ENCODE measurements at regions not wholly inside any gene's neighbourhood (a gene's known extent, or its start where the extent isn't known, plus 50 kb on each side); places are given as distances from the start of the nearest gene placed in this dataset.

GRCh38 chr1:87560601-87561360 lies 232.1 kb downstream of the LMO4 start:
- H3K27me3 Mint-ChIP-seq (ENCODE audit: insufficient read depth), result no peaks in the 10 kb centered on the region
- H3K4me3 Mint-ChIP-seq, result no peak overlapping the region
- no peak overlapping the region for H3K27ac Mint-ChIP-seq
- no peak for DNase-seq (ENCODE audit: low spot score)
- no peaks in the 10 kb centered on the region for H3K4me1 Mint-ChIP-seq (ENCODE audit: low read depth)
- intact Hi-C loops (cut with micrococcal nuclease), result no loop called here
- H3K9me3 Mint-ChIP-seq, result no peaks in the 10 kb centered on the region
- H3K36me3 Mint-ChIP-seq (ENCODE audit: low read depth), result no peaks in the 10 kb centered on the region

GRCh38 chr1:87563211-87563610 lies 234.5 kb downstream of the LMO4 start:
- H3K27ac Mint-ChIP-seq, result no peak overlapping the region
- H3K4me1 Mint-ChIP-seq (ENCODE audit: low read depth), result no peaks in the 10 kb centered on the region
- intact Hi-C loops (cut with micrococcal nuclease), result no loop called here
- no peaks in the 10 kb centered on the region for H3K9me3 Mint-ChIP-seq
- no peak overlapping the region for H3K4me3 Mint-ChIP-seq
- no peak for DNase-seq (ENCODE audit: low spot score)
- no peaks in the 10 kb centered on the region for H3K36me3 Mint-ChIP-seq (ENCODE audit: low read depth)
- no peaks in the 10 kb centered on the region for H3K27me3 Mint-ChIP-seq (ENCODE audit: insufficient read depth)

DNA sequence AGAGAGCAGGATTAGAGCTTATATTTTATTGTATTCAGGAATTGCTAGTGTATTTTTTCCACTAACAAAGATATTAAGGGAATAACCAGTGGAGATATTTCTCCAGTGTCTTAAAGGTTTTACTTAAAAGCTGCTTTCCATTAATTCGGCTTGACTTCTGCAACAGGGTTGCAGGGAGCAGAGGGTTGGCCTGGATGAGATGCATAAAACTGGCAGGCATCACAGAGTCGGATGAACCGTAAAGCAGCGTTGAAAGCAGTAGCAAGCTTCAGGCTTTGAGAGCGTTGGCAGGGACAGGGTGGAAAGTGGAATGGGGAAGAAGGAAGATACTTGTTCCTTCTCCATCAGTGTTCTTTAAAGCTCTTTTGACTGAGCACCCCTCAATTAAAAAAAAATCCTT lies 237.2 kb downstream of the LMO4 start:
- intact Hi-C loops (cut with micrococcal nuclease), result no loop called here
- H3K9me3 Mint-ChIP-seq, result no peaks in the 10 kb centered on the region
- DNase-seq (ENCODE audit: low spot score), result no peak
- no peaks in the 10 kb centered on the region for H3K4me1 Mint-ChIP-seq (ENCODE audit: low read depth)
- no peak overlapping the region for H3K4me3 Mint-ChIP-seq
- H3K27me3 Mint-ChIP-seq (ENCODE audit: insufficient read depth), result no peaks in the 10 kb centered on the region
- no peak overlapping the region for H3K27ac Mint-ChIP-seq
- no peaks in the 10 kb centered on the region for H3K36me3 Mint-ChIP-seq (ENCODE audit: low read depth)

DNA sequence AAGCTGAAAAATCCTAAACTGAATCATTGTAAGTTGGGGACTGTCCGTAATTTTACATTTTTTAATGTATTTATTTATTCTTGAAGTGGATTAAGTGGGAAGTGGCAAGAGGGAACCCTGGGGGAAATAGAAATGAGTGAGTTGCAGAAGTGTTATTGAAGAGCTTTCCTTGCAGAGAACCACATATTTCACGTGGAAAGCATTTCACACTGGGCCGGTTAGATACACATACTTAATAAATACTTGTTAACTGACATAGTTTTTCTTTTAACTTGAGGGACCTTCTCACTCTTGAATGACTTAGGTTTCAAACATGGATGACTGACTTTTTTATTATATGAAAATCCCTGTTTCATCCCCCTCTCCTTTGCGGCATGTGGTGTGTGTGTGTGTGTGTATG lies 239.3 kb downstream of the LMO4 start:
- H3K36me3 Mint-ChIP-seq (ENCODE audit: low read depth), result no peaks in the 10 kb centered on the region
- H3K27ac Mint-ChIP-seq, result no peak overlapping the region
- no peak for DNase-seq (ENCODE audit: low spot score)
- H3K27me3 Mint-ChIP-seq (ENCODE audit: insufficient read depth), result no peaks in the 10 kb centered on the region
- intact Hi-C loops (cut with micrococcal nuclease), result no loop called here
- H3K4me1 Mint-ChIP-seq (ENCODE audit: low read depth), result no peaks in the 10 kb centered on the region
- no peaks in the 10 kb centered on the region for H3K9me3 Mint-ChIP-seq
- no peak overlapping the region for H3K4me3 Mint-ChIP-seq

- Mint-ChIP-seq H3K36me3 (ENCODE audit: low read depth) (no peaks in the 10 kb centered on the region), H3K4me1 (ENCODE audit: low read depth) (no peaks in the 10 kb centered on the region)
- DNase-seq (ENCODE audit: low spot score), result no peak
Measured at GRCh38 chr1:87568911-87569310, 240.2 kb downstream of the LMO4 start.

GRCh38 chr1:87572008-87572407 lies 243.3 kb downstream of the LMO4 start:
- H3K27me3 Mint-ChIP-seq (ENCODE audit: insufficient read depth), result no peaks in the 10 kb centered on the region
- H3K36me3 Mint-ChIP-seq (ENCODE audit: low read depth), result no peaks in the 10 kb centered on the region
- no peak overlapping the region for H3K27ac Mint-ChIP-seq
- intact Hi-C loops (cut with micrococcal nuclease), result no loop called here
- DNase-seq (ENCODE audit: low spot score), result no peak
- H3K4me1 Mint-ChIP-seq (ENCODE audit: low read depth), result no peaks in the 10 kb centered on the region
- H3K4me3 Mint-ChIP-seq, result no peak overlapping the region
- H3K9me3 Mint-ChIP-seq, result no peaks in the 10 kb centered on the region

More at GRCh38 chr1:87568911-87569310, 240.2 kb downstream of the LMO4 start:
- H3K27me3 Mint-ChIP-seq (ENCODE audit: insufficient read depth), result no peaks in the 10 kb centered on the region
- H3K9me3 Mint-ChIP-seq, result no peaks in the 10 kb centered on the region
- intact Hi-C loops (cut with micrococcal nuclease), result no loop called here
- H3K4me3 Mint-ChIP-seq, result no peak overlapping the region
- no peak overlapping the region for H3K27ac Mint-ChIP-seq

- no peaks in the 10 kb centered on the region for H3K27me3 Mint-ChIP-seq (ENCODE audit: insufficient read depth)
- no peak overlapping the region for H3K4me3 Mint-ChIP-seq
Measured at GRCh38 chr1:87572891-87573290, 244.2 kb downstream of the LMO4 start.

GRCh38 chr1:87575528-87575927 lies 246.8 kb downstream of the LMO4 start:
- no peaks in the 10 kb centered on the region for H3K4me1 Mint-ChIP-seq (ENCODE audit: low read depth)
- H3K4me3 Mint-ChIP-seq, result no peak overlapping the region
- H3K27ac Mint-ChIP-seq, result no peak overlapping the region
- no peak for DNase-seq (ENCODE audit: low spot score)
- no peaks in the 10 kb centered on the region for H3K9me3 Mint-ChIP-seq
- no peaks in the 10 kb centered on the region for H3K27me3 Mint-ChIP-seq (ENCODE audit: insufficient read depth)
- intact Hi-C loops (cut with micrococcal nuclease), result no loop called here
- no peaks in the 10 kb centered on the region for H3K36me3 Mint-ChIP-seq (ENCODE audit: low read depth)

More at GRCh38 chr1:87572891-87573290, 244.2 kb downstream of the LMO4 start:
- intact Hi-C loops (cut with micrococcal nuclease), result no loop called here
- Mint-ChIP-seq H3K27ac (no peak overlapping the region), H3K36me3 (ENCODE audit: low read depth) (no peaks in the 10 kb centered on the region), H3K4me1 (ENCODE audit: low read depth) (no peaks in the 10 kb centered on the region), H3K9me3 (no peaks in the 10 kb centered on the region)
- DNase-seq (ENCODE audit: low spot score), result no peak

DNA sequence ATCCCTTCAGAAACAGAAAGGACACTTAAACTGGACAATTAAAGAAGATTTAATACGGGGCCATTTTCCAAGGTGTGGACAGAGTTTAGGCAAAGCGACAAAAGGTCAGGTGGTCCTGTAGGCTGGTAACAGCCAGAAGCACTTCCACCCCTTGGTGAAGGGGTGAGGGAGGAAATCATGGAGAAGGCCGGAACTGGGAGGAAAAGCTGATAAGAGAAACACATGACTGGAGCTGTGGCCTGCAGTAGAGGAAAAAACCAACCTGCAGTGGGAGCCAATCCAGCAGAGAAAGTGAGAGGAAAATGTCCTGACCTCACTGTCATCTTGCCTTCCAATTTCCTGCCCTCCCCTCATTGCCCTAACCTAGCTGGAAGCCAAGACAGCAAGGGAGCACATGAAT lies 249.8 kb downstream of the LMO4 start:
- no peaks in the 10 kb centered on the region for H3K4me1 Mint-ChIP-seq (ENCODE audit: low read depth)
- H3K36me3 Mint-ChIP-seq (ENCODE audit: low read depth), result no peaks in the 10 kb centered on the region
- DNase-seq (ENCODE audit: low spot score), result no peak
- intact Hi-C loops (cut with micrococcal nuclease), result no loop called here
- H3K9me3 Mint-ChIP-seq, result no peaks in the 10 kb centered on the region
- H3K27ac Mint-ChIP-seq, result no peak overlapping the region
- H3K27me3 Mint-ChIP-seq (ENCODE audit: insufficient read depth), result no peaks in the 10 kb centered on the region
- H3K4me3 Mint-ChIP-seq, result no peak overlapping the region

DNA sequence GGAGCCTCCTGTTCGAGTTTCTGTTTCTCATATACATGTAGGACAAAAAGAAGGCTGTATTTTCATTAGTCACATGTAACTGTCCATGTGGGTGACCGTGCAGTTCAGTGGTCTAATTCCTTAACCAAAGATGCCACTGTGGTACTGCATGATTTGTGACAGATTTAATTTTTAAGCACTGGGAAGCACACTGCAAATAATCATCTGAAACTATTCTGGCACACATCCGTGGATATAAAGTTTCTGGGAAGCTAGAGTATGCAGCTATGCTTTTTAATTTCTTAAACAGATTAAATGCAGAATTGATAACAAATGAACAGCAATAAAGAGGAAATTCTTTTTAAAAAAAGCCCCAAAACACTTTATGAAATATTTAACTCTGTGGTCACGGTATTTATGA lies 254.8 kb downstream of the LMO4 start:
- no peaks in the 10 kb centered on the region for H3K4me1 Mint-ChIP-seq (ENCODE audit: low read depth)
- H3K9me3 Mint-ChIP-seq, result no peaks in the 10 kb centered on the region
- H3K27me3 Mint-ChIP-seq (ENCODE audit: insufficient read depth), result no peaks in the 10 kb centered on the region
- no peak overlapping the region for H3K4me3 Mint-ChIP-seq
- DNase-seq (ENCODE audit: low spot score), result no peak
- intact Hi-C loops (cut with micrococcal nuclease), result no loop called here
- no peak overlapping the region for H3K27ac Mint-ChIP-seq
- no peaks in the 10 kb centered on the region for H3K36me3 Mint-ChIP-seq (ENCODE audit: low read depth)

- H3K36me3 Mint-ChIP-seq (ENCODE audit: low read depth), result no peaks in the 10 kb centered on the region
- H3K4me3 Mint-ChIP-seq, result no peak overlapping the region
- H3K27me3 Mint-ChIP-seq (ENCODE audit: insufficient read depth), result no peaks in the 10 kb centered on the region
- H3K9me3 Mint-ChIP-seq, result no peaks in the 10 kb centered on the region
- intact Hi-C loops (cut with micrococcal nuclease), result no loop called here
- no peaks in the 10 kb centered on the region for H3K4me1 Mint-ChIP-seq (ENCODE audit: low read depth)
- H3K27ac Mint-ChIP-seq, result no peak overlapping the region
- DNase-seq (ENCODE audit: low spot score), result no peak
Measured at GRCh38 chr1:87584586-87584985, 255.9 kb downstream of the LMO4 start.

- Mint-ChIP-seq H3K4me3 (no peak overlapping the region), H3K4me1 (ENCODE audit: low read depth) (no peaks in the 10 kb centered on the region), H3K9me3 (no peaks in the 10 kb centered on the region), H3K27me3 (ENCODE audit: insufficient read depth) (no peaks in the 10 kb centered on the region), H3K27ac (no peak overlapping the region), H3K36me3 (ENCODE audit: low read depth) (no peaks in the 10 kb centered on the region)
- no peak for DNase-seq (ENCODE audit: low spot score)
- intact Hi-C loops (cut with micrococcal nuclease), result no loop called here
Measured at GRCh38 chr1:87586501-87586900, 257.8 kb downstream of the LMO4 start.

GRCh38 chr1:87588495-87588894 lies 259.8 kb downstream of the LMO4 start:
- no peak overlapping the region for H3K4me3 Mint-ChIP-seq
- H3K9me3 Mint-ChIP-seq, result no peaks in the 10 kb centered on the region
- no peaks in the 10 kb centered on the region for H3K27me3 Mint-ChIP-seq (ENCODE audit: insufficient read depth)
- no peak for DNase-seq (ENCODE audit: low spot score)
- no peaks in the 10 kb centered on the region for H3K4me1 Mint-ChIP-seq (ENCODE audit: low read depth)
- intact Hi-C loops (cut with micrococcal nuclease), result no loop called here
- no peak overlapping the region for H3K27ac Mint-ChIP-seq
- no peaks in the 10 kb centered on the region for H3K36me3 Mint-ChIP-seq (ENCODE audit: low read depth)

DNA sequence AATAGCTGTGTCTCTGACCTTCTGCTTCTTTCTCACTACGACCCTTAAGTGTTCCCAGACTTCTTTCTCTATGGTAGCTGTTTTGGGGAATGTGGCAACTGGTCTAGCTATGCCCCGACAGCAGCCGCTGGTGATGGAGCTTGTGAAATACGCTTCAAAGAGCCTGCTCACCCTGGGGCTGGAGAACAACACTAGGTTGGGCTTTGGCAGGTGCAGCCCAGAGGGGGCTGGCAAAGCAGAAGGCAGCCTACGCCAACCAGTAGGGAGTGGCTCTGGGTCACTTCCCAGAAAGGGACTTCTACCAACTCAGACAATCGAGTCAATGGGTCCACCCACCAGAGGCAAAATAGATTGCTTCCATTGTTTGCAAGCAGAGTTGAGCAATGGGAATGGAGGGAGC lies 262.8 kb downstream of the LMO4 start:
- intact Hi-C loops (cut with micrococcal nuclease), result no loop called here
- no peaks in the 10 kb centered on the region for H3K4me1 Mint-ChIP-seq (ENCODE audit: low read depth)
- no peak for DNase-seq (ENCODE audit: low spot score)
- no peaks in the 10 kb centered on the region for H3K36me3 Mint-ChIP-seq (ENCODE audit: low read depth)
- no peaks in the 10 kb centered on the region for H3K9me3 Mint-ChIP-seq
- no peak overlapping the region for H3K4me3 Mint-ChIP-seq
- H3K27ac Mint-ChIP-seq, result no peak overlapping the region
- H3K27me3 Mint-ChIP-seq (ENCODE audit: insufficient read depth), result no peaks in the 10 kb centered on the region

Data from activated T-helper 1 cell treated with anti-CD3 and anti-CD28 coated beads, Interleukin-12 subunit alpha, Interleukin-12 subunit beta, Interleukin-2, Interleukin-4 antibody, amounts not matched to agents 30 ng/mL and 10 ng/mL and 1 ng/mL, durations not matched to agents 14 hours and 24 hours and 36 hours (primary cell).